Gastroesophageal sphincter (tissue), 4 donors: ENCODE measurements at regions not wholly inside any gene's neighbourhood (a gene's known extent, or its start where the extent isn't known, plus 50 kb on each side); places are given as distances from the start of the nearest gene placed in this dataset.

Experiments
- ATAC-seq: fragments of 150-250 bp; one replicate; pipeline ENCODE4 v1.9.1; 2016; ENCODE audit warnings: mild to moderate bottlenecking, moderate library complexity
- H3K27ac ChIP-seq, 4 donors: fragments of 200-600 bp; sonication (generic) in 3 of 4; 1 replicate in 3 of 4; 2 replicates in 1 of 4; pipeline ENCODE4 v1.5.1; 2016 to 2019
- H3K27me3 ChIP-seq: fragments of 200-600 bp; sonication (generic); one replicate; pipeline ENCODE4 v1.5.1; 2019
- H3K36me3 ChIP-seq, 2 donors: fragments of 200-600 bp; sonication (generic); one replicate each; pipeline ENCODE4 v1.5.1; 2019; ENCODE audit warnings: control low read depth in 1 of 2
- H3K4me1 ChIP-seq, 3 donors: fragments of 200-600 bp; sonication (generic); 1 replicate in 2 of 3; 2 replicates in 1 of 3; pipeline ENCODE4 v1.5.1; 2016 to 2019; ENCODE audit warnings: control low read depth in 2 of 3
- H3K4me3 ChIP-seq, 2 donors: fragments of 200-600 bp; sonication (generic); one replicate each; pipeline ENCODE4 v1.5.1; 2019; ENCODE audit warnings: mild to moderate bottlenecking in 1 of 2, moderate library complexity in 1 of 2
- H3K9me3 ChIP-seq, 3 donors: fragments of 200-600 bp; sonication (generic); one replicate each; pipeline ENCODE4 v1.5.1; 2017 to 2019; ENCODE audit warnings: control low read depth in 2 of 3
- EP300 ChIP-seq: sonication (generic); formaldehyde crosslinking; IDR thresholded peaks from one replicate; pipeline ENCODE4 v1.6.1; 2017; ENCODE audit warnings: antibody characterized with exemption, mild to moderate bottlenecking
- POLR2A ChIP-seq, 2 donors: fragments of 450-650 bp; IDR thresholded peaks; one replicate each; pipeline ENCODE4 v1.6.1; 2017; ENCODE audit warnings: antibody characterized with exemption in 2 of 2, mild to moderate bottlenecking in 2 of 2, moderate library complexity in 1 of 2
- POLR2AphosphoS5 ChIP-seq: sonication (generic); formaldehyde crosslinking; IDR thresholded peaks from one replicate; pipeline ENCODE4 v1.6.1; 2017; ENCODE audit warnings: antibody characterized with exemption
- WGBS, 2 donors: methylation state at CpG; one replicate each; pipeline ENCODE4 v1.1.5; 2018; ENCODE audit warnings: low coverage in 1 of 2; 5-methylcytosine and 5-hydroxymethylcytosine counted together
- TF ChIP-seq, protein P1 (sequence below), 4 experiments: fragments of 200-600 bp in 2 of 4; fragments of 450-650 bp in 2 of 4; sonication (generic) in 1 of 4; IDR thresholded peaks; one replicate each; pipeline ENCODE4 v1.5.1; 2017 to 2019; ENCODE audit warnings: antibody characterized with exemption in 4 of 4, mild to moderate bottlenecking in 2 of 4, moderate library complexity in 2 of 4

GRCh38 chr5:97601651-97602050 lies 418.6 kb upstream of the RIOK2 start:
- no peak for ATAC-seq
- no peak overlapping the region for H3K27ac ChIP-seq
- TF ChIP-seq, protein P1, sequence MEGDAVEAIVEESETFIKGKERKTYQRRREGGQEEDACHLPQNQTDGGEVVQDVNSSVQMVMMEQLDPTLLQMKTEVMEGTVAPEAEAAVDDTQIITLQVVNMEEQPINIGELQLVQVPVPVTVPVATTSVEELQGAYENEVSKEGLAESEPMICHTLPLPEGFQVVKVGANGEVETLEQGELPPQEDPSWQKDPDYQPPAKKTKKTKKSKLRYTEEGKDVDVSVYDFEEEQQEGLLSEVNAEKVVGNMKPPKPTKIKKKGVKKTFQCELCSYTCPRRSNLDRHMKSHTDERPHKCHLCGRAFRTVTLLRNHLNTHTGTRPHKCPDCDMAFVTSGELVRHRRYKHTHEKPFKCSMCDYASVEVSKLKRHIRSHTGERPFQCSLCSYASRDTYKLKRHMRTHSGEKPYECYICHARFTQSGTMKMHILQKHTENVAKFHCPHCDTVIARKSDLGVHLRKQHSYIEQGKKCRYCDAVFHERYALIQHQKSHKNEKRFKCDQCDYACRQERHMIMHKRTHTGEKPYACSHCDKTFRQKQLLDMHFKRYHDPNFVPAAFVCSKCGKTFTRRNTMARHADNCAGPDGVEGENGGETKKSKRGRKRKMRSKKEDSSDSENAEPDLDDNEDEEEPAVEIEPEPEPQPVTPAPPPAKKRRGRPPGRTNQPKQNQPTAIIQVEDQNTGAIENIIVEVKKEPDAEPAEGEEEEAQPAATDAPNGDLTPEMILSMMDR (IDR thresholded peaks at IDR 0.05) = no peak
- TF ChIP-seq EP300 = no peak
- TF ChIP-seq POLR2AphosphoS5 = no peak
- no peak for TF ChIP-seq POLR2A (IDR thresholded peaks at IDR 0.05)
- no peaks in the 10 kb centered on the region for H3K27me3 ChIP-seq
- H3K4me3 ChIP-seq = no peak overlapping the region
- no peaks in the 10 kb centered on the region for H3K4me1 ChIP-seq
- 60 to 69% methylated on average over 1 to 3 of the region's 3 CpGs for WGBS, 2 donors
- no peaks in the 10 kb centered on the region for H3K36me3 ChIP-seq
- H3K9me3 ChIP-seq = peaks cover 0 to 35% (median 0%) of the 10 kb centered on the region in 3 donors

DNA sequence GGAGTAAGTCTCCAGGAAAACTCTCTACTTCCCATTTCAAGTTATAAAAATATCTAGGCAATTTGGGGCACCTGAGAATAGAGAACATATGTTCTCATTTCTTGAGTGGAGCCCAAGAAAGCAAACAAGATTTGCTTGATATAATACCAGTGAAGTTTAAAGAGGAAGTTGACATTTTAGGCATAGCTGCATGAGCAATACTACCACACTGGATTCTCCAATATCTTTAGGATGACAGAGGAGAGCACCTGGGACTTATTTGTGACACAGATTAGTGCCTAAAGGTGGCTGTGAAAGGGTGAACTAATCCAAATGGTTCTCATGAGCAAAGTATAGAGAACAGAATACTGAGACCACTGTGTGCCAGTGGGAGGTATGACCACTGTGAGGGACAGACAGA lies 423.5 kb upstream of the RIOK2 start:
- Histone ChIP-seq H3K9me3 (no peaks in the 10 kb centered on the region), H3K4me3 (no peak overlapping the region), H3K27me3 (no peaks in the 10 kb centered on the region), H3K36me3 (no peaks in the 10 kb centered on the region), H3K27ac (no peak overlapping the region), H3K4me1 (no peaks in the 10 kb centered on the region)
- ATAC-seq = no peak
- TF ChIP-seq POLR2AphosphoS5 (no peak), POLR2A (IDR thresholded peaks at IDR 0.05) (no peak), EP300 (no peak)
- TF ChIP-seq, protein P1 (IDR thresholded peaks at IDR 0.05) = no peak

- H3K27me3 ChIP-seq = no peaks in the 10 kb centered on the region
- no peaks in the 10 kb centered on the region for H3K36me3 ChIP-seq
- H3K27ac ChIP-seq = no peak overlapping the region
- ATAC-seq = no peak
- WGBS, 2 donors = 73 to 82% methylated on average over 4 of the region's 4 CpGs
- no peaks in the 10 kb centered on the region for H3K4me1 ChIP-seq
- no peaks in the 10 kb centered on the region for H3K9me3 ChIP-seq
- no peak for TF ChIP-seq EP300
- TF ChIP-seq, protein P1 (IDR thresholded peaks at IDR 0.05) = no peak
- no peak for TF ChIP-seq POLR2AphosphoS5
- TF ChIP-seq POLR2A (IDR thresholded peaks at IDR 0.05) = no peak
- no peak overlapping the region for H3K4me3 ChIP-seq
Observed at GRCh38 chr5:97608501-97608900, 425.5 kb upstream of the RIOK2 start.

- Histone ChIP-seq H3K27me3 (no peaks in the 10 kb centered on the region), H3K27ac (no peak overlapping the region), H3K36me3 (no peaks in the 10 kb centered on the region), H3K9me3 (no peaks in the 10 kb centered on the region), H3K4me3 (no peak overlapping the region), H3K4me1 (no peaks in the 10 kb centered on the region)
- no peak for ATAC-seq
- 77 to 100% methylated on average over 1 of the region's 1 CpG for WGBS, 2 donors
- TF ChIP-seq EP300 (no peak), POLR2AphosphoS5 (no peak), POLR2A (IDR thresholded peaks at IDR 0.05) (no peak)
- TF ChIP-seq, protein P1 (IDR thresholded peaks at IDR 0.05) = no peak
Observed at GRCh38 chr5:97618721-97619120, 435.7 kb upstream of the RIOK2 start.

GRCh38 chr5:97623441-97623840 lies 440.4 kb upstream of the RIOK2 start:
- Histone ChIP-seq H3K4me3 (no peak overlapping the region), H3K27me3 (no peaks in the 10 kb centered on the region), H3K4me1 (peaks cover 0 to 10% (median 0%) of the 10 kb centered on the region in 3 donors), H3K27ac (no peak overlapping the region), H3K9me3 (no peaks in the 10 kb centered on the region), H3K36me3 (no peaks in the 10 kb centered on the region)
- no peak for ATAC-seq
- TF ChIP-seq EP300 (no peak), POLR2AphosphoS5 (no peak), POLR2A (IDR thresholded peaks at IDR 0.05) (no peak)
- TF ChIP-seq, protein P1 (IDR thresholded peaks at IDR 0.05) = no peak
- WGBS, 2 donors = 96 to 100% methylated on average over 1 to 2 of the region's 3 CpGs
